ENCODE measurements at regions not wholly inside any gene's neighbourhood (a gene's known extent, or its start where the extent isn't known, plus 50 kb on each side); places are given as distances from the start of the nearest gene placed in this dataset.

GRCh38 chr1:95935719-95936118, 701.7 kb downstream of the RWDD3 start:
- ATAC-seq, result no peak

DNA sequence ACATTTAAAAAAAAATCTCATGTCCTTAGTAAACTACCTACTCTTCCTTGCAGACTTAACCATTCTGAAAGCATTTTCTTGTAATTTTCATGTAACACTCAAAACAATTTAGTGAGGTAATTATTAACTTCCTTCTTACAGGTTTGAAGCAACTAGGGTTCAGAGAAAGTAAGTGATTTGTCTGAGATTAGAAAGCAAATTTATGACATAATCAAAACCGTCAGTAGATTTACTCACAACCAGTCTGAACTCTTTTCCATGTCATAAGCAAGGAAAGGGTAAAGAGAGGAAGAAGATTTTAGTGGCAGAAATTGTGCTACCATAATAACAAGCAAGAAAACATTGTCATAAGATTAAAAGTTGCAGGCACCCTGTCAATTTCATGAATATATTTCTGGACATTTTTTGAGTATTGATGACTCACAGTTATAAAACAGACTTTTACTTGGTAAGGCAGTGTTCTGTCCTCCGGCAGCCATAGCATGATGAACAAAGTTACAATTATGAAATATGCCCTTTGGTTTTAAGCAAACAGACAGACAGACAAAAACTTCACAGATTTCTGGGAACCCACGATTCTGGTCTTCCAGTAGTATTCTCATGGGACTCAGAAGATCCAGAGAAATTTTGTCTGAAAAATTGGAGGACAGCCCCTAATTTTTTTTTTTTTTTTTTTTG, 707.2 kb downstream of the RWDD3 start:
- ATAC-seq, result no peak

- ATAC-seq, result no peak
Observed at GRCh38 chr1:95948023-95948422, 714.0 kb downstream of the RWDD3 start.

GRCh38 chr1:95951371-95952102, 717.5 kb downstream of the RWDD3 start:
- ATAC-seq, result no peak

GRCh38 chr1:95953015-95953414, 719.0 kb downstream of the RWDD3 start:
- peak; percentile 74 for ATAC-seq

DNA sequence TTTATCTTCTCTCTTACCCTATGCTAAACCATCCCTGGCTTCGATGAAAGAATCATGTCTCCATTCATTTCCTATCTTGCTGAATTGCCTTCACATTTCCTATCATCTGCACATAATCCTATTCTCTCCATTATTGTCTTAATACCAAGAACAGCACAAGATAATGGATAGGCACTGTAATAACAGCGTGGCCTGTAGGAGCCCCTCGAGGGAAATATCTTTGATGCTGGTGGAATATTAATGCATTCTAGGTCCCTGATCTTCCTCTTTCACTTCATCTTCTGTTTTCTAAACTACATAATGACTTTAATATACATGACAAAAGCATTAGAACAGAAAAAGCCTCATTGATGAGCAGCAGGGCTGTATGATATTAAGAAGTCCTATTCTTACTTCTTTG, 720.6 kb downstream of the RWDD3 start:
- no peak for ATAC-seq

GRCh38 chr1:95956215-95956614, 722.2 kb downstream of the RWDD3 start:
- ATAC-seq, result no peak

- ATAC-seq, result no peak
Observed at GRCh38 chr1:95957748-95958147, 723.7 kb downstream of the RWDD3 start.

GRCh38 chr1:95966866-95967265, 732.9 kb downstream of the RWDD3 start:
- no peak for ATAC-seq

DNA sequence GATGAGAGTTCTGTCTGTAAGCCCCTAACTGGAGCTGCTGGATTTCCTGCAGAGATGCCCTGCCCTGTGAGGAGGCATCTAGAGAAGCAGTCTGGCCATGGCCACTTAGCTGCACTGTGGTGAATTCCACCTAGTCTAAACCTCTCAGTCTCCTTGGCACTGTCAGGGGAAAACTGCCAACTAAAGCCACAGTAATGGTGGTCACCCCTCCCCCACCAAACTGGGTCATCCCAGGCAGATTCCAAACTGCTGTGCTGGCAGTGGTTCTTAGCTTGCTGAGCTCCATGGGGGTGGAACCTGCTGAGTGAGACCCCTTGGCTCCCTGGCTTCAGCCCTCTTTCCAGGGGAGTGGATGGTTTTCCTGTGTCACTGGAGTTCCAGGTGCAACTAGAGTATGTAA, 740.6 kb downstream of the RWDD3 start:
- no peak for ATAC-seq

- ATAC-seq, result no peak
Observed at GRCh38 chr1:95982711-95983110, 738.9 kb upstream of the PTBP2 start.

DNA sequence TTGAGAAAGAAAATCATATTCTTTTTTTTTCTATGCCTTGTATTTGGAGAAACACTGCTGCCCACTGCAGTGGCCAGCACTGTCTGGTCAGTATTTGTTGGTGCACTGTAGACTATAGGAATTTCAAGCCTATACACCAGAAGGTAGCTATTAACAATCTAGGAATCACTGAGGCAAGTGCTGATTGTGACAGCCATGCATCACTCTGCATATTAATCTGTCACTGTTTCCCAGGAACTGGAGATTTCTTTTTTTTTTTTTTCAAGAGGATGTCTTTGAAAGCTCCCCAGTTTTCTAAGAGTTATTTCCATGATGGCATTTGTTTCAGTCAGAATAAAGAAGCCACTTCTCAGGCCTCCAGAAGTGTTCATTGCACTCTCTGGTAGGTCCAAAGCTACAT, 737.8 kb upstream of the PTBP2 start:
- ATAC-seq, result no peak

DNA sequence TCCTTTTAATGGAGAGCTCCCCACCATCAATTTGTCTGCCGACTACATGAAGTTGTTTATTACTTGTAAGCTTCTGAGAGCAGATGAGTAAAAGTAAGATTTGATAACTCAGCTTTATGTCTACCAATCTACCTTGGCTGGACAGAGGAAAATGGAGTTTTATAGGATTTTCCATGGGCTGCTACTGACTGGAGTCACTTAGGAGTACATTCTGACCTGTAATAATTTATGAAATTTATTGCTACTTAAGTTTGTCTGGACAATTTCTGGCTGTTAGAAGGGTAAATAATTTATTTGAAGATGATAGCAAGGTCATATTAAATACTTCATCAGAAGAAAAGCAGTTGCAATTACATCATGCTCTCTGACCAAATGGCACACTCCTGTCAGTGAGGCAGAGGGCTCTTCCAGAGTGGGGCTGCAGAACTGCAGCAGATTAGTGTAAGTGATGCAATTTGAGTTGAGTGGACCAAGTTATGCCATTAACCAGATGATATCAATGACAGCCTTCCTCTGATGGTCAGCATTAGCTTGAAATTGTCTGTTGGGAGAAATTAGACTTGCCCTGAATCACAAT, 736.7 kb upstream of the PTBP2 start:
- ATAC-seq, result no peak

GRCh38 chr1:95990033-95990432, 731.6 kb upstream of the PTBP2 start:
- no peak for ATAC-seq

DNA sequence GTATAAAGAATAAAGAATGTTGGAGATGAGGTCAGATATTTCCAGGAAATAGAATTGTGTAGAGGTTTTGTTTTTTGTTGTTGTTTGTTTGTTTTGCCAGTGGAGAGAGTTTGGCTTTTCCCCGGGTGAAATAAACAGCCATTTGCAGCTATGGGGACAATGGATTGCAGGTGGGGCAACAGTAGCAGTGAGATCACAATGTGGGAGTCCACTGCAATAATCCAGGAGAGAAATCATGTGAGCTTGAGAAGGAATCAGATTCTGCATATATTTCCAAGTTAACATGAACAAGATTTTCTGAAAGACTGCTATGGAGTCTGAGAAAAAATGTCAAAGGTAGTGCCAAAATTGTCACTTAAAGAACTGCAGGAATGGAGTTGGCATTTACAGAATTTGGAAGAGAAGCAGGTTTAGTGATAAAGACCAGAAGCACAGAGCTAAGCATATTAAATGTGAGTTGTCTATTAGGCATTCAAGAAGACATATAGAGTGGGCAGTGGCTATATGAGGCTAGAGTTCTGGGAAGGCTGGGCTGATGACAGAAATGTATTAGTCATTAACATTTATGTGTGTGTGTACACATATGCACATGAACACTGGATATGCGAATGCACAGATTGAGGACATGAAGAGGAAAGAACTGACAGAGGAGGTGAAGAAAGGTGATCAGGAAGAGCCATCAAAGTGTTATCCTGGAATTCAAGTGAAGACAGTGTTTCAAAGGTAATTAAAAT, 729.6 kb upstream of the PTBP2 start:
- ATAC-seq, result no peak

DNA sequence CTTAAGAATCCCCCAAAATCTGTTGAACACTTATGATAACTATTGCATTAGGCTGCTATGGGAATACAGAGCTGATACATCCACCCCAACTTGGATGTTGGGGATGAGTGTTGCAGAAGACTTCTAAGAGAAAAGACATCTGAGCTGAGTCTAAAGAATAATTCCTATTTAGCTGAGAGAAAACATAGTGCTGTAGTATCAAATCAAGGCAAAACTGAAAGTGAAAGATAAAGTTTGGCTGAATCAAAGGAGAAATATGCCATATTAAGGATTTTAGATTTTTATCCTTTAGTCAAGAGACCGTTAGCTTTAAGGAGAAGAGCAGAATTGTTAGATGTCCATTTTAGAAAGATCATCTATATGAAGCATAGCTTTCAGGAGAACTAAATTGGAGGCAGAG, 726.9 kb upstream of the PTBP2 start:
- ATAC-seq, result no peak

DNA sequence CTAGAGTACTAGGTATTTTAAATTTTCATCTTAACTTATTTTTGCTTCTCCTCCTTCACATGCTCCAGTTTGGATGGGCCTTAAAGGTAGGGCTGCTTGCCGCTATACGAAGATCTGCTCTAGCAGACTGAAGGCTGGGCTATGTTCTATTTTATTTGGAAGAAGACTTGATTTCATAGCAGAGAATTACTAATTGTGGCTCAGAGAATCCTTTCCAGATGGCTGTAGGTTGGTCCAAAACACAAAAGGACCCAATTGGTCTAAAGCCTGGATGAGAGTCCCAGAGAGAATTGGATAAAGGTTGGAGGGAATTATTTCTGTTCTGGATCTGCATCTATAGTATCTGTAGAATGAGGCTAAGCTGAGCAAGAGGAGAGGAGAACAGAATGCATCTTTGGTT, 719.4 kb upstream of the PTBP2 start:
- ATAC-seq, result no peak

DNA sequence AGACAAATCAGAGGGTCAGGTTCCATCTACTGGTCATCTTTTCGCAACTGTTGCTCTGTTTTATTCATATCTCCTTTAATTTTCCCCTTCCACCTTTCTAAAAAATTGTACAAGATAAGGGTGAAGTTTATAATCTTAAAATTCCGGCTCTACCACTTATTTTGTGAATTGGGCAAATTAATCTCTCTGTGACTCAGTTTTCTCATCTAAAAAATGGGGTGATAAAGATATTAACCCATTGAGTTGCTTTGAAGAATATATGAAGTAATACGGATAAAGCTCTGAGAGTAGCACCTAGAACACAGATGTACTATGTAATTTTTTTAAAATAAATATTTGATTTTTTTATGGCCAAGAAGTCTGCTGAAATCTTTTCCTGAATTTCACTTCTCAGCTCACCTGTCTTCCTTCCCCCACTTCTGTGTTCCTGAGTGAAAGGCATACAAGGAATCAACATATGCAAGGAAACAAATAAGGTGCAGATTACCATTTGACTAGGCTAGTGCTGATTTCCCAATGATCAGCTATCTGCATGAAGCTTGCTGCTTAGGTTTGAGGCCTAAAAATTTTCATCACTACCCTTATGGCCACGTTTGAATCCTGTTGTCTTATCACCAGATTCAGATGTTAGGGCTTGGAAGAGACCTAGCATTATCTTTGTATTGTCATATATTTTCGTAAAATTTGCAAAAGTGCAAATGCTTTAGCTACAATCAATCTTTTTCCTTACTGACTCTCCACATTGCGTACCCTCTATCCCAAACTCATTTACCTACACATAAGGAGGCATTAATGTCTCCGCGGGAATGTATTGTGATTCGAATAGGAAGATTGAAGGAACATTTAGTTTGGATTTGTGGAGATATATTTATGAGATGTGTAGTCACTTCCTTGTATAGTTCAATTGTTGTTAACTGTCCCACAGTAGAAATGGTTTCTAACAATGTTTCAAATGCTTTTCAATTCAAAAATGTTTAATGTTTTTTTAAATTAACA, 718.3 kb upstream of the PTBP2 start:
- ATAC-seq, result no peak

GRCh38 chr1:96009831-96010434, 711.7 kb upstream of the PTBP2 start:
- ATAC-seq, result no peak

- ATAC-seq, result no peak
Observed at GRCh38 chr1:96011606-96012005, 710.0 kb upstream of the PTBP2 start.

DNA sequence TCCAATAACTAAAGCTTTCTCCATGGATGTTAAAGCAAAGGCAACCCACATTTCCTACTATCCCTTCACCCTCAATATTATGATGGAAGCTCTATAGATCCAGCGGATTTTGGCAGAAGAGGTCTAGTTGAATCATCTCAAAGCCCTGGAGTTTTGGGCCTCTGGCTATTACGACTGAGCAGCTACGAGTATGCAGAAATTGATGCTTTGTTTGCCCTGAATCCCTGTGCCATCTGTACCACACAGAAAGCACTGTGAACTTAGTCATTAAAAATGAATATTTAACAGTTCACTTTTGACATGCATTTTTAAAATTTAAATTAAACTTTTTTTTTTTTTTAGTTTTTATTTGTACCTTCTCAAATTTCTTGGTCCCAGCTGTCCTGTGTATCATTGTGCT, 705.4 kb upstream of the PTBP2 start:
- ATAC-seq, result no peak

- ATAC-seq, result no peak
Observed at GRCh38 chr1:96020378-96020777, 701.2 kb upstream of the PTBP2 start.
